IMR-90 (cell line): ENCODE measurements at regions not wholly inside any gene's neighbourhood (a gene's known extent, or its start where the extent isn't known, plus 50 kb on each side); places are given as distances from the start of the nearest gene placed in this dataset.

Source experiments
- CTCF ChIP-seq: conservative IDR thresholded peaks from 2 replicates; pipeline ENCODE4 v1.5.1; 2012; ENCODE audit warnings: mild to moderate bottlenecking, low read depth, low read length, improper control_type of control experiment
- RCOR1 ChIP-seq: IDR thresholded peaks from 2 replicates; pipeline ENCODE4 v1.6.1; 2012; ENCODE audit warnings: mild to moderate bottlenecking, low read length, improper control_type of control experiment; ENCODE audit not compliant: insufficient replicate concordance

- TF ChIP-seq RCOR1 (no peak), CTCF (no peak)
These were observed 70.9 kb upstream of the OTX2 start for GRCh38 chr14:56881181-56881580.
